Stimulated activated CD4-positive, alpha-beta T cell treated with anti-CD3 and anti-CD28 coated beads, Interleukin-15, amount 100 ng/mL, for 24 hours (primary cell): ENCODE measurements at regions not wholly inside any gene's neighbourhood (a gene's known extent, or its start where the extent isn't known, plus 50 kb on each side); places are given as distances from the start of the nearest gene placed in this dataset.

Experiments
- DNase-seq: peaks from one replicate; pipeline ENCODE4 v3.0.0-alpha.2; 2020

DNA sequence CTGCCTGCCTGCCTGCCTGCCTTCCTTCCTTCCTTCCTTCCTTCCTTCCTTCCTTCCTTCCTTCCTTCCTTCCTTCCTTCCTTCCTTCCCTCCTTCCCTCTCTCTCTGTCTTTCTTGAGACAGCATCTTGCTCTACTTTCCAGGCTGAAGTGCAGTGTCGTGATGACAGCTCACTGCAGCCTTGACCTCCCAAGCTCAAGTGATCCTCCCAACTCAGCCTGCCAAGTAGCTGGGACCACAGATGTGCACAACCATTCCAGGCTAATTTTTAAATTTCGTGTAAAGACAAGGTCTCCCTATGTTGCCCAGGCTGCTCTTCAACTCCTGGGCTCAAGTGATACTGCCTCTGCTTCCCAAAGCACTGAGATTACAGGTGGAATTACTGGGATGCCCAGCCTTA is 328.2 kb upstream of the SORL1-AS1 start:
- no peak for DNase-seq

DNA sequence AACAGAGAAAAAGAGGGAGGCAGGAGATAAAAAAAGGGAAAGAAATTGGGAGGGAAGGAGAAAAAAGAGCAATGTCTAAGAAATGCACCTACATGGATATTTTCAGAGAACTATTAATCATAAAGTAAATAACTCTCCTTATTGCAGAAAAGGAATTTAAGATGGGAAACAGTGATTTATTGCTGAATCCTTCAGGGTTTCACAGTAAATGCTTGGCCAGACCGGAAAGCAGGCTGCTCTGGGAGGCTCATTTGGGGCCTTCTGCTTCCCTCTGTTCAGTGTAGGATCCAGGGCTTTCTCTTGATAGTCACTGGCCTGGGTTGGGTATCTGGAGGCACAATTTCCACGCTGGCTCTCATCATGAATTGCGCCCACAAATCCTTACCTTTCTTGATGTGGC is 324.3 kb upstream of the SORL1-AS1 start:
- no peak for DNase-seq

DNA sequence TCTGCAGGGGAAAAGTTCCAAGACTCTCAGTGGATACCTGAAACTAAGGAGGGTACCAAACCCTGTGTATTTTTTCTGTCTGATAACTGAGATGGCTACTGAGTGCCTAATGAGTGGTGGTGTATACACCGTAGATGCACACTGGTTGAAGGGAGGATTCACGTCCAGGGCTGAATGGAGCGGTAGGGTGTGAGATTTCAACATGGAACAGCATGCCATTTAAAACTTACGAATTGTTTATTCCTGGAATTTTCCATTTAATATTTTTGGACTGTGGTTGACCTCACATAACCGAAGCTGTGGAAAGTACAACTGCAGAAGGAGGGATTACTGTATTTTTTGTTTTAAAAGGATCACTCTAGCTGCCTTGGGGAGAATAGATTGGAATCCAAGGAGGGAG is 322.5 kb upstream of the SORL1-AS1 start:
- DNase-seq: no peak

DNA sequence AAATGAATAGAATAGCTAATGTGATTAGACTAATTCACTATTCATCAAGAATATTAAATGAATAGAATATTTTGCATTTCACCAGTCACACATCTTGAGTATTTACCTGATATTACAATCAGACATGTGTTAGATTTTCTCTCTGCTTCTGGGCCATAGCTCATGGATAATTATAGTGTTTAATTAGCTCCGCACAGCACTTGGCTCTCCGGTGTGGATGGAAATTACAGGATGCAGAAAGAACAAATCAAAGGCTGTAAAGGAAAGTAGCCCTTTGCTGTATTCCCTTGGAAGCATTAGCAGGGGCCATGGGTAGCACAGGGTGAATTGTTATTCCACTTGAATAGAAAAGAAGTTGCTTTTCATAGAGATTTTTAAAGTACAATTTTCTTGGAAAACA is 320.3 kb upstream of the SORL1-AS1 start:
- DNase-seq: no peak

DNA sequence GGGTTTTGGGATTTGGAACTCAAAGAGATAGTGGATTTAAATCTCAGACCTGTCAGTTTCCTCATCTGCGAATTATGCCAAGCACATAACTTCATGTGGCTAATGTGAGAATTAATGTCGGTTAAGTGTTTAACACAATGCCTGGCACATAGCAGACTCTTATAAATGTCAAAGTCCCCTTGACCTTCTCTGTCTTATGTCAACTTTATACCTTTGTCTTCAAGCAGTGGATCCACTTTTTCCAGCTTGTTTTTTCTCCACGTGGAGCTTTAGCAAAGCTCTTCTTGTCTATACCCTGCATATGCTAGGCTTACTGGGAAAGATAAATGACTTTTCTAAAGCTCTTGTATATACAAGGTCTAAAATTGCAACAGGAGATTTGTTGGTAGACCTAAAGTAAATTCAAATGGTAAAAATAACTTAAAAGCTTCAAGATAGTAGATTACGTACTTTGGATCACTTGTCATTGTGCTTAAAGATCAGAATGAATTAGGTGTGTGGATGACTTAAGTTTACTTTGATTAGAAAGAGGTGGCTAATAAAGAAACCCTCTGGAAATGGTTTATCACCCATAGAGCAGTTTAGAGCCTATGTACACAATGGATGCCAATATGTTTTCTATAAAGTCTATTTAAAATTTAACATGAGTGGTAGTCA is 318.3 kb upstream of the SORL1-AS1 start:
- no peak for DNase-seq

DNA sequence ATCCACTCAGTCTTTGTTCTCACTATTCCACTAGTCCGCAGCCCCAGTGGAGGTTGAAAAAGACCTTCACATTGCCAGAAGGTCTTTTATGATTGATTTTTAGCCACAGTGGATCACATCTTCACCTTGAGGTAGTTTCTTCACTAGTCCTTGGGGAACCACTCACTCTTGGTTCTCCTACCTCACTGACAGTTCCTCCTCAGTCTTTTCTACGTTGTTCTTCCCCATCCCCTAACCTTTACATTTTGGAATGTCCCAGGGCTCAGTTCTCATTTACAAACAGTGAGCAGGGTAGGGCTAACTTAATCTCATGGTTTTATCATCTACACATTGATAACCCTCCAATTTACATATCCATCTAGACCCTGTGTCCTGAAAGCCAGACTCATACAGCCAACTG is 316.4 kb upstream of the SORL1-AS1 start:
- no peak for DNase-seq

DNA sequence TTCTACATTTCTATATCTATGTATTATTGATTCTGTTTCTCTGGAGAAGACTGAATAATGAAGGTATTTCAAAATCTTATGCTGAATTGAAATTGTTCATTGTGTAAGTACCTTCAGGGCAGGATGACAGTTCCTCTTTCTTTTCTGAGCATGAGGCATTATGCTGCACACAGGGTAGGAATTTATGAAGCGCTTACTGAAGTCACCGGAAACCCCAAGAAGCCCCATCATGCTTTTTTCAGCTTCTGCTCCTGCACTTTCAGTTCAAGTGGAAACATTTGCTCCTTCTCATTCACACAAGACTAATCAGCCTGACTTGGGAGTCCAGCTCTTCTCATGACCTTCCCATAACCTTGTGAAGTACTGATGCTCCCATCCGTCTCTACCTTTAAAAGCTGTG is 314.7 kb upstream of the SORL1-AS1 start:
- no peak for DNase-seq

DNA sequence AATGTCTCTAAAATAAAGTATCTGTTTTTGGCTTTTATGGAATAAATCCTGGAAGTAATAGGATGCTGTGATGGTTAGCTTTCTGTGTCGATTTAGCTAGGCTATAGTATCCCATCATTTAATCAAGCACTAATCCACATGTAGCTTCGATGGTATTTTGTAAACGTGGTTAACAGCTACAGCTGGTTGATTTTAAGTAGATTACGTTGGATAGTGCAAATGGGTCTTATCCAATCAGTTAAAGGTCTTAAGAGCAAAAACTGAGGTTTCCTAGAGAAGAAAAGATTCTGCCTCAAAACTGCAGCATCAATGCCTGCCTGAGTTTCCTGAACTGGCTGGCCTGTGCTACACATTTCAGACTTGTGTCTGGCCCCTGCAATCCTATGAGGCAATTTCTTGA is 314.2 kb upstream of the SORL1-AS1 start:
- DNase-seq: no peak

DNA sequence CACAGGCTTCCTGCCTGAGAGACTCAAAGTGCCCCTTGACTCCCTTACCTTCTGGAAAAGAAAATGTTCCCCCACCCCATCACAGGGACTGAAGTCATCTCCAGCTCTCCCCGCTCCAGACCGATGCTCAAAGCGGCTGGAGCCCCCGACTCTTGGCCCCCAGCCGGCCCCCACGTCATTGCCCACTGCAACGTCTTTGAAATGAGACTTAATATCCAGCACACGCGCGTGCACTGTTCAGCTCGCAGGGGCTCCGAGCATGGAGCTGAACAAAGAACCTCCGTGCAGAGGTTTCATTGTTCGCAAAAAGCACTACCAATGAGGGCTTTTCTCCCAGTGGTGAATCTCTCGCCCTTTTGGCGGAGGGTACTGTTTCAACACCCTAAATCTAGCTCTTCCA is 313.4 kb upstream of the SORL1-AS1 start:
- no peak for DNase-seq

DNA sequence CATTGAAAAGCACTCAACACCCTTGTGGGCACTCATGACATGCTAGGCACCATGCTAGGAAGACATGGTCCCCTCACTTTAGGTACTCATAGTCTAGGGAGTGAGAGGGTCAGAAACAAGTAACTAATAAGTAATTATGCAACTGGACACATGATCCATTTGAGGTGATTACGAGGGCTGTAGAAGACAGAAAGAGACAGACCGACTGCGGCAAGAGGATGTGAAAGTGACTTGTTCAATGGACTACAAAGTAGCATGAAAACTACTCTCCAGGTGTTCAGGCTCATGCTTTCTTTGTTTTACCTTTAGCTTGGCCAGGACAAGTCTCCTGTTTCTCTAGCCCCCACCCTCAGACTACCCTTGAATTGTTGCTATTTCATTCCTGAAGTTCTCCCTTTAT is 310.8 kb upstream of the SORL1-AS1 start:
- DNase-seq: no peak

DNA sequence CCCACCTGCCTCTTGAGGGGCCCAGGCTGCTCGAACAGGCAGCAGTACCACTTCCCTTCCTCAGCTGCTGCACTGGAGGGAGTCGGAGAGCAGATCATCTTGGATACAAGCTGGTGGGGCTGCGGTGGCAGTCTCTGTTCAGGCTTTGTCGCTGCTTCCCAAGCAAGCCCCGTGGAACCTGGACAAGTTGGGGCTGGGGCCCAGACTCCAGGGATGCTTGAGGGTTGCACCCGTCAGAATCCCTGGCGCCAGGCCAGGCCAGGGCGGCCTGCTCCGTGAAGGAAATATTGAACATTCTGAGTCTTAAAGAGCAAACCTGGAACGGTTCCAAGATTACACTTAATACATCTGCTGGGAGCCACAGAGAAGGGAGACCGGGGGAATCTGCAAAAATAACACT is 310.1 kb upstream of the SORL1-AS1 start:
- no peak for DNase-seq

DNA sequence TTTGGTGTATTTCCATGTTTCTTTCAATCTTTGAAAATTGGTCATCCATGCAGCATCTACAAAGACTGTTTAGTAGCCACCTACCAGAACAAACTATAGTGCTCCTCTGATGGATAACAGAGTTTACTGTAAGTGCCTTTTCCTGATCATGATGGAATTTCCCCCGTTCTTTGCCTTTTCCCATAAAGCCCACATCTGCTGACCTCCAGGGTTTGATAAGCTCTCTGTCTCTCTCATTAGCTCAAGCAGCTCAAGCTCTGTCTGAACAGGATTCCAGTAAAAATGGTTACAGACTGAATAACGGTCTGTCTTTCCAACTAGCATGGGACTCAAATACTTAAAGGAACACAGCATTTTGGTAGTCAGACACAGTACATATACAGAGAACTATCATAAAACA is 308.4 kb upstream of the SORL1-AS1 start:
- no peak for DNase-seq

DNA sequence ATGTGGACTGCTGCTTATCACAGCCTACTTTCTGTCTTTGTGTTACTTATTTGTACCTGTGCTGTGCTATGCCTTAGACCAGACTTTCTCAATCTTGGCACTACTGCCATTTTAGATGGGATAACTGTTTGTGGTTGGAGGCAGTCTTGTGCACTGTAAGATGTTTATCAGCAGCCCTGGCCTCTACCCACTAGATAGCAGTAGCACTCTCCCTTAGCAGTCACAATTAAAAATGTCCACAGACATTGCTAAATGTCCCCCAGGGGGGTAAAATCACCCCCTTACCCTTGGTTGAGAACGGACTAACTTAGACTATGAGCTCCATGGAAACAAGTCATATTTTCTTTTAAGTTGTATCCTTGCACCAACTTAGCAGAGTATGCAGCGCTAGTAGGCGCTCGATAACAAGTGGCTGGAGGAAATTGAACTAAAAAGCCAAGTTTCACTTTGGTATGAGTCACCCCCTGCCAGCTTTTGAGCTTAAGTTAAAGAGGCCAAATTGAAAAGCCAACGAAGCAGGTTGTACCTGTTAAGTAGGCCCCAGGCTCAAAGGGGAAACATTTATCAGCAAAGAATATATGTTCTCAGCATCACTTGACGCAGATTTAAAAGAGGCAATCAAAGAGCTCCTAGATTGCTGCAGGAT is 304.8 kb upstream of the SORL1-AS1 start:
- no peak for DNase-seq

DNA sequence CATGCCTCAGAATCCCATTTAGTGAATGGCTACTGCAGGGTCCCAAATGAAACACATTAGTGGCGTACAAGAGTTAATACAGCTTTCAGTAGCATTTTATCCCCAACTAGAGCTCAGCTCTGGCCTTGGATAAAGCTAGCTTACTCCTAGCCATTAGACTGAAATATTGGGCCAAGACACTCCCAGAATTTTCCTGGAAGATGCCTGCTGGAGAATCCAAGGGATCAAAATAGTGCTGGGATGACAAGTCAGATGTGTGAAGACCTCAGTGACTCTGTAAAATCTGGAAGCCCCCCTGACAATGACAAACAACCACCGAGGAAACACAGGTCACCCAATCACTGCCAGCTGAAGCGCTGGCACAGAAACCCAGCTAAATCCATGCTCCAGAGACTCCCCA is 303.1 kb upstream of the SORL1-AS1 start:
- DNase-seq: no peak

DNA sequence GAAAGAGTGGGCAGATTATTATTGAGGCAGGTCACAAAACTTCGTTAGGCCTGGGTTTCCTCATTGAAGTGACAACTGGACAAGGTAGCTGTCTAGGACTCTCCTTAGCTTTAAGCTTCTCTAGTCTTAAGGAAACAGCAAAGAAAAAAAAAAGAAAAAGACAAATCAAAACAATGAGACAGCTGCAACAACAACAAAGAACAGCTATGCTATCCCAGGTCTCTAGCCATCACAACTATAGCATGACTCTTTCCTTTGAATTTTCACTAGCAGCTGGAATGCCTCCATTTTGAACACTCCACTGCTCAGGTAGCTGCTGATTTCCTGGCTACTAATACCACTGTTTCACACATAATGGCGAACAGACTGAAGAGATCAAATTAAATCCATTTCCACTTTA is 302.4 kb upstream of the SORL1-AS1 start:
- no peak for DNase-seq

DNA sequence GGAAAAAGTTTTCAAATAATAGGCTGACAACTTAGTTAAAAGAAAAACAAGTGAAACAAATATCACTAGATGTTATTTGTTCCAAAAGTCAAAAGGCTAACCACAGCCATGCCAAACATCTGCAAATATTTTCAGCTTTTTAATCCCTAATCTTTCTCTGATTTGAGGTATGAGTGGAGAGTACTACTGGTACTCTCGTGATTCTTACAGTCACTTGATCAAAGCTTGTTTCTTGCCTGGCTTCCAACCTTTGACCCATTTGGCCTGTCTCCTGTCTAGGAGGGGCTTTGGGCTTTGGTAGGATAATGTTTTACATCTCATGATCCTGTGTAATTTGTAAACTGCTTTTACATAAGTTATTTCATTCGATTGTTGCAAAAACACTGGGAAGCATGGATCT is 301.8 kb upstream of the SORL1-AS1 start:
- no peak for DNase-seq

DNA sequence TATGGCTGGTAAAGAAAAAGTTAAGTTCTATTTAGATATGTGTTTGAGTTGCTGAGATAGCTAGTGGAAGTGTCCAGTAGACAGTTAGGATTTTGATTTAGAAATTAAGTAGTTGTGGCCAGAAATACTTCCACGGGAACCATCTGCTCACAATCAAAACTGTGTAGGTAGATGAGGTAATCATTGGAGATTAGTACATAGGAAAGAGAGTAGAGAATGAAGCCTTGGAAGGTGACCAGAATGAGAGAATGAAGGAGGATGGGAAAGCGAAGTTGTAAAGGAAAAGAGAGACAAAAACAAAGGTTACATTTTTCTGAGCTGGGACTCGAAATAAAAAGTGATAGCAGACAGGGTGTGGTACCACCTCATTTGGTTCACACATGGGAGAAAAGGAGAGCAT is 296.9 kb upstream of the SORL1-AS1 start:
- no peak for DNase-seq

DNA sequence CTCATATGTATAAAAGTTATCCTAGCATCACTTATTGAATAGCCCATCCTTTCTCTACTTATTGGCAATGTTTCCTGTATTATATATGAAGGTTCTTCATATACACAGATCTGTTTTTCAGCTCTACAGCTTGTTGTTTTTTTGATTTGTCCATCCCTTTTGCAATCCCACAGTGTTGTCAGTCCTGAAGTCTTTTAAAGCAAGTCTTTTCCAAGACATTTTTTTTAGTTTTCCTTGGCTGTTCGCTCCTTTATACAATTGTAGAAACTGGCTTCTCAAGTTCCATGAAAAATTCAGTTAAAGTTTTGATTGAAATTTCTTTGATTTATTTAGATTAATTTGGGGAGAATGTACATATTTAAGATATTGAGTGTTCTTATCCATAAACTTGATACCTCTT is 295.3 kb upstream of the SORL1-AS1 start:
- no peak for DNase-seq

DNA sequence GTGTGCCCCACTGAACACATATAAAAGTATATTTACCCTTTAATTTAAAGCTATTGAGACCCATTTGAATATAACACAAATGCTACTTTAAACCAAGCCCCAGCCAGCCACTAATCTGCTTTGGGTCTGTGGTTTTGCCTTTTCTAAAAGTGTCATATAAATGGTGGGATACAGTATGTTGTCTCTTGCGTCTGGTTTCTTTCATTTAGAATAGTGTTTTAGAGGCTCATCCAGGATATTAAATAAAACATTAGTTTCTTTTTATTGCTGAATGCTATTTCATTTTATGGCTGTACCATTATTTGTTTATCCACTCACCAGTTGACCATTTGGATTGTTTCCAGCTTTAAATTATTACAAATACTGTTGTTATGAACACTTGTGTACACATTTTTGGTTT is 290.5 kb upstream of the SORL1-AS1 start:
- DNase-seq: no peak

DNA sequence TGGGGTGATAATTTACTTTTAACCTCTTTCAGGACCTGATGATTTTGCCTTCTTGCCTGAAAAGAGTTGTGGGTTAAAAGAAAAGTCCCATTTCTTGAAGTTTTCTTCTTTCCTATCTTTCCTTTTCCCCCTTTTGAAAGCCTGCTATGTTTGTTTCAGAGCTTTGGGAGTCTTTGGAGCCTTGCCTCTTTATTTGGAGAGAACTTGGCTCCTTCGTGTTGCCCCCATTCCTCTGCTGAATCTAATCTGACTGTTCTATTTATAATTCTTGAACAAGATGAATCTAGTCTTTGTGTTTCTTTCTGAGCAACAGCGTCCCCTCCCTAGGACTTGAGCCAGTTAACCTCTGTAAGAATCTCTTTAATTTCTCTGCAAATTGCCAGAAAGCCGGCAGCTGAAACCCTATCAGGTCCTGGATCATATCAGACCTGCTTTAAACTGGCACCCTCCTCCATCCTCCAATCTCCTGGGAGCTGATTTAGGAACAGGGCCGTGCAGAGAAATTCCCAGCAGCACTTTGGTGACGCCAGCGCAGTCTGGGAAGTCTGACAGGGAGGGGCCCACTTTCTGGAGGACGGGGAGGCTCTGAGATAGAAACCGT is 289.1 kb upstream of the SORL1-AS1 start:
- no peak for DNase-seq

DNA sequence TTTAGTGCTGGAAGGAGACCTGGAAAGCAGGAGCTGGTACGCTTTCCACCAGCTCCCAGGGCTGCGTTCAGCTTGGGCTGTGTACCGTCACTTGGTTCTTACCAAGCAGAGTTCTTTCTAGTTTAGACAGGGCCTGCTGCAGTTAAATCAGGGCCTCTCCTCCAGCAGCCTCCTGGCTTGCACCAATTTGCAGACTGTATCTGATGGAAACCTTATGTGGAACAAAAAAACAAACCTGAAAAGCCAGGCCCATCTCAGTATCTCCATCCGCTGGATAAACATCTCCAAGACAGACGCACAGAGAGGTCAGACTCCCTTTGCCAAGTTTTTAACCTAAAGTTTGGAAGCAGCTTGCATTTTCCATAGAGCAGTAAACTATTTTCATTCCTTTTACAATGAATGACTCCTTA is 288.6 kb upstream of the SORL1-AS1 start:
- DNase-seq: no peak

DNA sequence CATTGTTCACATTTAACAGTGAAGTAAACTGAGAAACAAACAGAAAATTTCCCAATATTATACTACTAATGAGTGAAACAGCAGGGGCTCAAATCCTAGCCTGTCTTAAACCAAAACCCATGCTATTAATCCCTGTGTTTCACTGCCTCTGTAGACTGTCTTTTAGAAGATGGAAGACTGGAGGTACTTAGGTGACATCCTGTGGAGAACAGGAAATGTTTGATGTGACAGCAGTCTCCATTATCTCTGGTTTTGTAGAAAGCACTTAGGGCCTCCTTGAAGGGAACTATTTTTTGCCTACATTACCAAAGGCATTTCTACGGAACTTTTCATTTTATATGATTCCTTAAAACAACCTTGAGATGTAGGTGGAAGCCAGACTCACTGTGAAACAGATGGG is 288.1 kb upstream of the SORL1-AS1 start:
- no peak for DNase-seq

DNA sequence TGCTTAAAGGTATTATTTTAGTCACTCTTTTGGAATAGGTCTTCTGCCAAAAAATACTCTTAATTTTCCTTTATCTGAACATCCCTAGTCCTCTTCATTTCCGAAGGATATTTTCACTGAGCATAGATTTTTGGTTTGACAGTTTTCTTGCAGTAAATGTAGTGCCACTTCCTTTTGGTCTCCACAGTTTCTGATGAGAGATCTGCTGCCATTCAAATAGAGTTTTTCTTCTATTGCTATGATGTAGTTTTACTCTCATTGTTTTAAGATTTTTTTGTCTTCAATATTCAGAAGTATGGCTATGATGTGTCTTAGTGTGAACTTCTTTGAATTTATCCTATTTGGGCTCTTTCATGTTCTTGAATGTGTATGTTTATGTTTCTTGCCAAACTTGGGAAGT is 281.1 kb upstream of the SORL1-AS1 start:
- no peak for DNase-seq

DNA sequence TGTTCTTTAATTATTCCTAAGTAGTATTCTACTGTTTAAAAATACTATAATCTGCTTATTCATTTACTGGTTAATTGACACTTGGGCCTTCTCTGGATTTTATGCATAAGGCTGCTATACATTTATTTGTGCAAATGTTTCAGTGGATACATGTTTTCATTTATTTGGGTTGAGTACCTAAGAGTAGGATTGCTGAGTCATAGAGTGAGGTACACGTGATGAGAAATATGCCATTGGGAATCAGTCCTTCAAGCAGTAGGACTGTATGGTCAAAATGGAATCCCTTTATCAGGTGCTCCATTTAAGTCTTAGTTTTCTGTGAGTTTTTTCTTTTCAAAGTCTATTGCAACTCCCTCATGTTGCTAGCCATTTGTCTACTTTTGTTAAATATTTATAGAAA is 275.2 kb upstream of the SORL1-AS1 start:
- DNase-seq: no peak

DNA sequence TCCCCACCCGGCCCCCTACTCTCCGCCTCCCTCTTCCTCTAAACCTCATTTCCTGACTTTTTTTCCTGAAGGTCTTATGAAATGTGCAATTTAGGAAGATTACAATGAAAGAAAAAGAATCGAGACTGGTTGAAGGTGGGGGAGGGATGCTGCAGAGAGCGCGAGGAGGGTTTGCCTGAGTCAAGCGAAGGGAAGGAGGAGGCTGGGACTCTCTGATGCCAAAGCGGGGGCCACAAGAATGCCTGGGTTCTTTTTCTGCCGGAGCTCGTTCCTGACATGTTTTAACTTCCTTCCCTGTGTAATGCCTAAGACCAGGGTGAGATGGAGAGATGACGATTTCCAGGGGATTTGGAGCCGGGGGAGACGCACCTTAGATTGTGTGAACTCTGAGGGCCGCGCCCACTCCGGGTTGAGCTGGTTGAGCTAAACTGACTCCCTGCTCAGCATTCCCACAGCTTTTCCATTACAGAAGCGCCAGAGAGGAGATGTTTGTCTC is 270.5 kb upstream of the SORL1-AS1 start:
- DNase-seq: no peak
